HG02938 (cell line): ENCODE measurements at regions not wholly inside any gene's neighbourhood (a gene's known extent, or its start where the extent isn't known, plus 50 kb on each side); places are given as distances from the start of the nearest gene placed in this dataset.
A peak's percentile ranks its signal among the peaks of the same experiment; 100 is the strongest.

Source experiments
- ATAC-seq: cut with Tn5 transposase; IDR thresholded peaks from one replicate; pipeline ENCODE4 v1.9.1; 2021; ENCODE audit warnings: mild to moderate bottlenecking, moderate library complexity; ENCODE audit not compliant: unreplicated experiment

DNA sequence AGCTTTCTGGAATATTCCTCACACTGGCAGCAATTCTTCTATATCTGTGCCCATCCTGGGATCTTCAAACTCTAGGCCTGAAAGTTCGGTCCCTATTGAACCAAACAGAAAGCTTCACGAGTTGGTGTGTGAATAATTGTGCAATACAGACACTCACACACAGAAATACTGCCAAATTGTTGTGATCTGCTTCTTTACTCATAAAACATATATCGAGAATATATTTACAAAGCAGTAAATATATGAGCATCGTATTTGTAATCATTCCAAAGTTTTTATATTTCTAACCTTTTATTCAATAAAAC lies 56.6 kb upstream of the BEX4 start:
- no peak for ATAC-seq

DNA sequence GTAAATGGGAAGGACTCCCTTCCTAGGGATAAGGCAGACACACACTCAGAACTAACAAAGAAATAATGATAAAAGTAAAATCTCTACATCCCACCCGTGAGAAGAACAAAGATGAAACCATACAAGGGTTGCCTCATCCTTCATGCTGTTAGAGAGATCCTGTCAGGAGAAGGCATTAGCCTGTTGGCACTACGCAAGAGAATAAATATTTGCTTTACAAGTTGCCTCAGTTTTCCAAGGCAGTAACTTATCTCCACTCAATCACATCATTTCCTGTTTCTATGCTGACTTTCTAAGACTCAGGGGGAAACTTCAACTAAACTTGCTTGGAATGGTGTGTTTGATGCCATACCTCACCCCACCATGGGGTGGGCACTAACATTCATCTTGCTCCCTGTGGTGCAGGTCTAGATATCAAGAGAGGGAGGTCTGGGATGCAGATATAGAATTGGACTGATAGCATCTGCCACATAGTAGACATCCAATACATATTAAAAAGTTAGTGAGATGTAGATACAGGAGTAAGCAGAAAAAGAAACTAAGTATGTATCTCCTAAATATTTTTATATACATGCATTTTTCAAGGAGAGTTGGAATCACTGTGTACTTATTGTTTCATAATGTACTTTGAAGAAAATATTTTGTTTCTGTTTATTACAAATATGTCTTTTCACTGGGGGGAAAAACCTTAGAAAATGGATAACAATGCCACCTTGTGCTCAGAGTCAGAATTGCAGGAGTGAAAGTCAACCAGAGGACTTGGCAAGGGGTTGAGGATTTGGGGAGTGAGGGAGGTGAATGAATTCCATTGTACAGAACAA lies 57.2 kb upstream of the BEX4 start:
- peak; percentile 51 for ATAC-seq

DNA sequence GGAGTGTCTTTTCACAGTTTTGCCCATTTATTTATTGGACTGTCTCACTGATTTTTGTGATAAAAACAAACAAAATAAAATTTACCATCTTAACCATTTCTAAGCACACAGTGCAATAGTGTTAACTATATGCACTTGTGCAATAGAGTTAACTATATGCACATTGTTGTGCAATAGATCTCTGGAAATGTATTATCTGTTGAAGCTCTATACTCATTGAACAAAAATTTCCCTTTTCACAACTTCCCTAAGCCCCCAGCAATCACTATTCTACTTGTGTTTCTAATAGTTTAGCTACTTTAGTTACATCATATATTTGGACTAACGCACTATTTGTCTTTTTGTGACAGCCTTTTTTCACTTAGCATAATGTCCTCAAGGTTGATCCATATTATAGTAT lies 59.7 kb upstream of the BEX4 start:
- ATAC-seq: no peak

DNA sequence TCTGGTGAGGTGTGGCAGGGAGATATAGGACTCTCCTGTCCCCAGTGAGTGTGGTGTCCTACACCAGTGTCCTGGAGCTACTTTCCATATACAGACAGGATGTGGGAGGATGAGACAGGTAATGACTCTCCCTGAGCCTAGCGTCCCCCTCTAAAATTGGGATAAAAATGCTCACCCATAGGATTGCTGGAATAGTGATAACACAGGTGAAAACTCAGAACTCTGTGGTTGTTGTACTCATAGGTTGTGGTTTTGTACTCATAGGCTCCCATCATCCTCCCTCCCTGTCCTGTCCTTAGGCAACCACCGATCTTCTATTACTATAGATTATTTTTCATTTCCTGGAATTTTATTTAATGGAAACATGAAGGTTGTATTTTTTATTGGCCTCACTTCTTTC lies 60.7 kb upstream of the NXF3 start:
- no peak for ATAC-seq

DNA sequence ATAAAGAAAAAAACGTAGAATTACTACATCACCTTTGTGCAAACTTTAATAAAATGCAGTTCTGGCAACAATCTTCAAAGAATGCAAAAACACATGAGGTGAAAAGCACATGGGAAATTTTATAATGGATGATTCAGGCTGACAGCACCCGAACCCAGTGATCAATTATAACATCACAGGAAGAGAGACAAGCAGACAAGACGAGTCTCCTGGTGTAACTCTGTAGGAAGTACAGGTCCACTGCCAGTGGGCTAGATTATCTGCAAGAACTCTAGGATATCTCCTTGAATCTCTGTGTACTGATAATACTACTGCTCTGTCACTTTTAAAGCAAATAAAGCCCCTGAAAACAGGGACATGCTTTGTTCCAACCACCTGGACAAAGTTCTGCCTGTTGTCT lies 58.9 kb upstream of the NXF3 start:
- ATAC-seq: no peak

DNA sequence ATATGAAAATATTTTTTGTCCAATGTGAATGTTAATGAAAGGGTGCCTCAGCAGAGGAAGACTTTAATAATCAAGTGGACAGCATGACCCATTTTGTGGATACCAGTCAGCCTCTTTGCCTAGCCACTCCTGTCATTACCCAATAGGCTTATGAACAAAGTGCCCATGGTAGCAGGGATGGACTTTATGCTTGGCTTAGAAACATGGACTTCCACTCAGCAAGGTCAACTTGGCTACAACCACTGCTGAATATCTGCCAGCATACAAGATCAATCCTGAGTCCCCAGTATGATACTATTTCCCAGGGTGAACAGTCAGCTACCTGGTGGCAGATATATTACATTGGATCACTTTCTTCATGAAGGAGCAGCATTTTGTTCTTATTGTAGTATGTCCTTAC lies 56.7 kb upstream of the NXF3 start:
- ATAC-seq: no peak

DNA sequence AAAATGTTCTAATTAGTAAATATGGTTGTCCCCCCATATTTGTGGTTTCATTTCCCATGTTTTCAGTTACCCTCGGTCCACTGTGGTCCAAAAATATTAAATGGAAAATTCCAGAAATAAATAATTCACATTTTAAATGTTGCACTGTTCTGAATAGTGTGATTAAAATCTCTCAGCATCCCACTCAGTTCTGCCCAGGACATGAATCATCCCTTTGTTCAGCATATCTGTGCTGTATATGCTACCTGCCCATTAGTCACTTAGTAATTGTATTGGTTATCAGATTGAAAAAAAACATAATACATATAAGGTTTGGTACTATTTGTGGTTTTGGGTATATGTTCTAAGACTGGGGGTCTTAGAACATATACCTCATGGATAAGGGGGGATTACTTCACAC lies 55.1 kb upstream of the NXF3 start:
- ATAC-seq: no peak
